ENCODE measurements at regions not wholly inside any gene's neighbourhood (a gene's known extent, or its start where the extent isn't known, plus 50 kb on each side); places are given as distances from the start of the nearest gene placed in this dataset.
A peak's percentile ranks its signal among the peaks of the same experiment; 100 is the strongest.

DNA sequence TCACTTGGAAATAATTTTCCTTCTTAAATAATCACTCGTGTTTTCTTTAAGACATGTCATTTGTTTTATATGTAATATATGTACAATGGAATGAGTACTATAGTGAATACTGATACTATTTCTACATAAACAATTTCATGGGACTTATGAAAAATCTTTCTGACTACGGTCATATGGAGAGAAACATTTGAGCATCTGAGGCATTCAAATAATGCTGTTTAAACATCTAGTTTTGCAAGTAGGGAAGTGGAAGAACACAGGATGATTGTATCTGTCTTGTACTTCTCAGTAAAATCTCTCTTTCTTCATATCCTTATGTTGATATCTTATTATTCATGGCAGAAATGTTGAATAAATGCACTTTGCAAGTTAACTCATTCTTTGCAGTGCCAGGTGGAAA, 599.5 kb upstream of the KCNMB2 start (continued):
- no peak for TF ChIP-seq NR3C1 (CRISPR knock-in tag; IDR thresholded peaks at IDR 0.05)
- no peak for TF ChIP-seq ZFP41 (CRISPR knock-in tag; IDR thresholded peaks at IDR 0.05; ENCODE audit: borderline replicate concordance)
- TF ChIP-seq MBD4 (IDR thresholded peaks at IDR 0.05; ENCODE audit: borderline replicate concordance, low read length) = no peak
- TF ChIP-seq, protein P1, sequence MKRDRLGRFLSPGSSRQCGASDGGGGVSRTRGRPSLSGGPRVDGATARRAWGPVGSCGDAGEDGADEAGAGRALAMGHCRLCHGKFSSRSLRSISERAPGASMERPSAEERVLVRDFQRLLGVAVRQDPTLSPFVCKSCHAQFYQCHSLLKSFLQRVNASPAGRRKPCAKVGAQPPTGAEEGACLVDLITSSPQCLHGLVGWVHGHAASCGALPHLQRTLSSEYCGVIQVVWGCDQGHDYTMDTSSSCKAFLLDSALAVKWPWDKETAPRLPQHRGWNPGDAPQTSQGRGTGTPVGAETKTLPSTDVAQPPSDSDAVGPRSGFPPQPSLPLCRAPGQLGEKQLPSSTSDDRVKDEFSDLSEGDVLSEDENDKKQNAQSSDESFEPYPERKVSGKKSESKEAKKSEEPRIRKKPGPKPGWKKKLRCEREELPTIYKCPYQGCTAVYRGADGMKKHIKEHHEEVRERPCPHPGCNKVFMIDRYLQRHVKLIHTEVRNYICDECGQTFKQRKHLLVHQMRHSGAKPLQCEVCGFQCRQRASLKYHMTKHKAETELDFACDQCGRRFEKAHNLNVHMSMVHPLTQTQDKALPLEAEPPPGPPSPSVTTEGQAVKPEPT (CRISPR knock-in tag; IDR thresholded peaks at IDR 0.05; ENCODE audit: low read depth) = no peak
- no peak for TF ChIP-seq TCF7 (IDR thresholded peaks at IDR 0.05; ENCODE audit: low read depth)
- no peak for TF ChIP-seq KDM4B (CRISPR knock-in tag; IDR thresholded peaks at IDR 0.05)

DNA sequence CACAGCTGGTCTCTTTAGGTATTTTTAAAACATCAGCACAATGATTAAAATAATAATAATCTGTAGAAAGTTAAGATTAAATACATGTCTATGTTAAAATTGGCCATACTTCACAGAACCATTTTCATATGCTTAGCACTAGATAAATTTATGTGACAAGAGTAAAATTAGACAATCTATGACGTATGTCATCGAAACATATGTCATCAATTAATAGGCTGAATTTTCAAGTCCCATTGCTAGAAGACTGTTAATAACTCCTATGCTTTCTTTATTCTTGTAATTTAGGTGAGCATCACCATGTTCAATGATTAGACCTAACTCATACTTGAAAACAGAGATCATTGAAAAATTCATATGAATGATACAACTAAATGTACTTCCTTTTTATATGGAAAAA, 593.3 kb upstream of the KCNMB2 start:
- Histone ChIP-seq H3K27ac (ENCODE audit: extremely low read length, insufficient read depth, low read length) (no peak overlapping the region), H3K36me3 (replicated peaks in 1 of 2; ENCODE audit: control insufficient read depth in 1 of 2, insufficient read depth in 2 of 2, low read length in 2 of 2) (no peaks in the 10 kb centered on the region), H3K9me3 (ENCODE audit: low read length) (no peaks in the 10 kb centered on the region), H3K27me3 (ENCODE audit: control insufficient read depth in 1 of 2, insufficient read depth in 2 of 2, low read length in 2 of 2) (no peaks in the 10 kb centered on the region), H3K4me2 (ENCODE audit: low read depth, low read length) (no peak overlapping the region), H4K20me1 (ENCODE audit: insufficient read depth, low read length) (no peaks in the 10 kb centered on the region), H3K9ac (ENCODE audit: insufficient read depth, low read depth, low read length) (no peak overlapping the region), H3K4me3 (replicated peaks in 1 of 3; ENCODE audit: insufficient read depth in 1 of 3, low read depth in 2 of 3, low read length in 3 of 3) (no peak overlapping the region), H3K79me2 (ENCODE audit: insufficient read depth, low read length) (no peaks in the 10 kb centered on the region), H3K4me1 (ENCODE audit: insufficient read depth, low read length) (no peaks in the 10 kb centered on the region), H2AFZ (ENCODE audit: low read length) (no peak overlapping the region)
- TF ChIP-seq CREB1 (IDR thresholded peaks at IDR 0.05) (peak; percentile 81), CREB1 (CRISPR knock-in tag; IDR thresholded peaks at IDR 0.05) (no peak)
- TF ChIP-seq, protein P2, sequence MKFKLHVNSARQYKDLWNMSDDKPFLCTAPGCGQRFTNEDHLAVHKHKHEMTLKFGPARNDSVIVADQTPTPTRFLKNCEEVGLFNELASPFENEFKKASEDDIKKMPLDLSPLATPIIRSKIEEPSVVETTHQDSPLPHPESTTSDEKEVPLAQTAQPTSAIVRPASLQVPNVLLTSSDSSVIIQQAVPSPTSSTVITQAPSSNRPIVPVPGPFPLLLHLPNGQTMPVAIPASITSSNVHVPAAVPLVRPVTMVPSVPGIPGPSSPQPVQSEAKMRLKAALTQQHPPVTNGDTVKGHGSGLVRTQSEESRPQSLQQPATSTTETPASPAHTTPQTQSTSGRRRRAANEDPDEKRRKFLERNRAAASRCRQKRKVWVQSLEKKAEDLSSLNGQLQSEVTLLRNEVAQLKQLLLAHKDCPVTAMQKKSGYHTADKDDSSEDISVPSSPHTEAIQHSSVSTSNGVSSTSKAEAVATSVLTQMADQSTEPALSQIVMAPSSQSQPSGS (CRISPR knock-in tag; IDR thresholded peaks at IDR 0.05) = no peak
- no TSS peak for BruUV-seq (replicated peaks)
- ChIA-PET CTCF (ENCODE audit: low intra/inter-chr PET ratio, low total read pairs) (no interaction called here), POLR2A (no interaction called here)
- FAIRE-seq (no peak), ATAC-seq (no peak), DNase-seq (ENCODE audit: low spot score) (no peak)
- 21% methylated on average over 2 of the region's 2 CpGs for WGBS (ENCODE audit: low lambda C conversion rate)
- in situ Hi-C loops (cut with HindIII; ENCODE audit: extremely low pct_ligation_motif_present, low pct_unique_long_range_greater_than_20kb) = no loop called here
- intact Hi-C loops (cut with micrococcal nuclease; ENCODE audit: unreplicated experiment) = no loop called here
